NCI-H1092 treated with DMSO at 0.1 percent for 48 hours (cell line): ENCODE measurements at regions not wholly inside any gene's neighbourhood (a gene's known extent, or its start where the extent isn't known, plus 50 kb on each side); places are given as distances from the start of the nearest gene placed in this dataset.
"Not testable (repeated sequence)": the region's sequence is repeated elsewhere in the genome, so short reads cannot be mapped to it uniquely, and the experiment has no call there.

Source experiments
- DNase-seq: peaks from one replicate; lab custom pipeline; 2025; lab: John Stamatoyannopoulos, UW

GRCh38 chr20:43837856-43838702 lies 76.6 kb upstream of the TOX2 start:
- no peak for DNase-seq

- no peak for DNase-seq
These were observed 77.9 kb upstream of the TOX2 start for GRCh38 chr20:43836790-43837189.

DNA sequence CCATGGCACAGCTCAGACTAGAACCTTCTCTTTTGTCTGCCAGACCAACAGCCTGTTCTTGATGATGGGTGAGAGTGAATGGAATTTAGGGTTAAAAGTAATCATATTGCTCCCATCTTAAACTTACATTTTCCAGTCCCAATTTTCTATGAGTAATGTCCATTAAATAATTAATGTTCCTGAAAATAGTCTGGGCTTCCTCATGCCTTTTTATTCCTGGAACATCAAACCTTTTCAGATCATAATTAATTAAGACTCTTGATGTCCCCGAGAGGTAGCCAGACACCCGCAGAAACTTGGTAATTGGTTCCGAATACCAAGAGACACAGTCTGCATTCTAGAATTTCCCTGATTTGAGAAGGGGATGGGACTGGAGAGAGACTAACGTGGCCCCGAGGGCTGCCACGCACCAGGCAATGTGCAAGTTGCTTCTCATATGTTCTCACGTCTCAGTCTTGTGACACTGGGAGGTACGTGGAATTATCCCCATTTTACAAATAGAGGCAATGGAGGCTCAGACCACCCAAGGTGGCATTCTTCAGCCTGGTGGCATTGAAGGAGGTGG lies 78.6 kb upstream of the TOX2 start:
- DNase-seq = no peak

- no peak for DNase-seq
These were observed 80.9 kb upstream of the TOX2 start for GRCh38 chr20:43833511-43834395.

DNA sequence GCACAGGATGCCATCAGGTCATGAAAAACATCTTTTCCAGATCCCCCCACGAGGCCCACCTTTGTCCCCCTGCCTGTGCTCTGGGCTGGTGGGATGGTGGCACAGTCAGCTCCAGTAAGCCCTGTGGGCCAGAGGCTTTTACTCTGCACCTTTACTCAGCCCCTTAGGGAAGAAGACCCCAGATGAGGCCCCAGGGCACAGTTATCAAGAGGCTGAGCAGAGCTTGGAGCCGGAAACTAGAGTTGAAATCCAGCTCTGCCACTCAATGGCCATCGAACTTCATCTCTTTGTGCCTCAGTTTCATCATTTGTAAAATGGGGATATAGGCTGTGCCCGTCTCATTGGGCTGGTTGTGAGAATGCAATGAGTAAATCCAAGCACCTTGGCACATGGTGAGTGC lies 81.7 kb upstream of the TOX2 start:
- no peak for DNase-seq

- DNase-seq = no peak
These were observed 82.4 kb upstream of the TOX2 start for GRCh38 chr20:43832096-43832816.

- DNase-seq = no peak
These were observed 83.1 kb upstream of the TOX2 start for GRCh38 chr20:43831481-43832065.

DNA sequence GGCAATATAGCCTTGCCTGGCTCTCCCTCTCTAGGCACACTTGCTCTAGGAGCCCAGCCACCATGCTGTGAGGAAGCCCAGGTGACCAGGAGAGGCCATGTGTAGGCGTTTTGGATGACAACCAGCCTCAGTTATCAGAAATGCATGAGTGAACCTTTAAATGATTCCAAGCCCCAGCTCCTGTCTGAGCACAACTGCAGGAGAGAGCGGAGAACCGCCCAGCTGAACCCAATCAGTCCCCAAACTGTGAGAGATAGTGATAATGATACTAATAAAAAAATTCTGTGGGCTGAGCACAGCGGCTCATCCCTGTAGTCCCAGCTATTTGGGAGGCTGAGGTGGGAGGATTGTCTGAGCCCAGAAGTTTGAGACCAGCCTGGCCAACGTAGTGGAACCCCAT lies 83.8 kb upstream of the TOX2 start:
- no peak for DNase-seq

DNA sequence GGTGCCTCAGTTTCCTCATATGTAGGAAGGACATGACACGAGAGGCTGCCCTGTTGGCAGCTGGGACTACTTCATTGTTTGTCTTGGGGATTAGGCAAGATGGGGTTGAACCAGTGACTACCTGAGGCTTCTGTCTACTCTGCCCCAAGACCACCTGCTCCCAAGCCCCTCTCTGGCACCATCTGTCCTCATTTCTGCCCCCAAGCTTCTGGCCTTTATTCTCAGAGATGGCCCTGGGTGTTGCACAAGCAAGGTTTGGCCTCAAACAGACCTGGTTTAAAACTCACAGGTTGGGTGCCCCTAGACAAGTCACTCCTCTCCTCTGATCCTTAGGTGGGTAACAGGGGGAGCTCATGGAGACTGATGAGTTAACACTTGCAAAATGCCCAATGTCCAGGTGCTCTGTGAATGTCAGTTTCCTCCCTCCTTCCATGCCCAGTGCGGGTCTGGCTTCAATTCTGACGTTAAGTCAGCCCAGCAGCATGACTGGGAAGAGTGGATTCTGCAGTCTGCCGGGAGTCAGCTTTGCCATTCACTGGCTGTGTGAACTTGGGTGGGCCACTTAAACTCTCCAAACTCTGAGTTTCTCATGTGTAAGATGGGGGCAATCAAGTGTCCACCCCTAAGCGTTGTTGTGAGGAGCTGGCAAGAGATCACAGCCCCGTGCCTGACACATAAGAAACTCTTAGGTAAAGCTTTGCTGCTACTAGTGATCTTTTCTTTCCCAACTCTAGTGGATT lies 84.5 kb upstream of the TOX2 start:
- DNase-seq = no peak

- no peak for DNase-seq
These were observed 86.6 kb upstream of the TOX2 start for GRCh38 chr20:43827940-43828562.

GRCh38 chr20:43826943-43827342 lies 87.7 kb upstream of the TOX2 start:
- DNase-seq = not testable (repeated sequence)

DNA sequence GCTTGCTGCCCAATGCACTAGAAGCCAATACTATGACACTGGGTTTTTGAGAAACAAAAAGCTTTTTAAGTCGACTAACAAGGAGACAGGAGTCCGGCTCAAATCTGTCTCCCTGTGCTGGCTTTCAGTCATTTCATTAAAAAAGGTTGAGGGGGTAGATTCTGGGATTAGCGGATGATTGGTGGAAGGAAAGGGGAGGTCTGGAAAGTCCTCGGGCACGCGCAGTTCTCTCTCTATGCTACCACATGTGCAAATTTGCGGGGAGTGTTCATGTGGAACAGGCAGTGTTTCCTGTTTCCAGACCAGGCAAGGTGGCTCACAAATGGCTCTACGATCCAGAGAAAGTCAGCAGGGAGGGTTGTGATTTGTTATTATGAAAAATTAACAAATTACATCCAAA lies 89.1 kb upstream of the TOX2 start:
- DNase-seq = no peak

- DNase-seq = no peak
These were observed 89.6 kb upstream of the TOX2 start for GRCh38 chr20:43825051-43825402.

- DNase-seq = peak; percentile 60
These were observed 90.2 kb upstream of the TOX2 start for GRCh38 chr20:43824309-43825050.

DNA sequence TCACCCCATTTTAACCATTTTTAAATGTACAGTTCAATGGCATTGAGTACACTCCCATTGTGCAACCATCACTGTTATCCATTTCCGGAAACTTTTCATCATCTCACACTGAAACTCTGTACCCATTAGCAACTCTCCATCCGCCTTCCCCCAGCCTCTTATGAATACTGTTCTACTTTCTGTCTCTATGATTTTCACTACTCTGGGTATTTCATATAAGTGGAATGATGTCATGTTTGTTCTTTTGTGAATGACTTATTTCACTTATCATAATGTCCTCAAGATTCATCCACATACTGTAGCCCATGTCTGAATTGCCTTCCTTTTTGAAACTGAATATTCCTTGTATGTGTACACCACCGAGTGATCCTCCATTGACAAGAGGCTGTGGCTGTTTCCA lies 92.9 kb upstream of the TOX2 start:
- DNase-seq = no peak

GRCh38 chr20:43820731-43821330 lies 93.8 kb upstream of the TOX2 start:
- DNase-seq = no peak

GRCh38 chr20:43812216-43812615 lies 85.4 kb upstream of the GTSF1L start:
- DNase-seq = no peak

DNA sequence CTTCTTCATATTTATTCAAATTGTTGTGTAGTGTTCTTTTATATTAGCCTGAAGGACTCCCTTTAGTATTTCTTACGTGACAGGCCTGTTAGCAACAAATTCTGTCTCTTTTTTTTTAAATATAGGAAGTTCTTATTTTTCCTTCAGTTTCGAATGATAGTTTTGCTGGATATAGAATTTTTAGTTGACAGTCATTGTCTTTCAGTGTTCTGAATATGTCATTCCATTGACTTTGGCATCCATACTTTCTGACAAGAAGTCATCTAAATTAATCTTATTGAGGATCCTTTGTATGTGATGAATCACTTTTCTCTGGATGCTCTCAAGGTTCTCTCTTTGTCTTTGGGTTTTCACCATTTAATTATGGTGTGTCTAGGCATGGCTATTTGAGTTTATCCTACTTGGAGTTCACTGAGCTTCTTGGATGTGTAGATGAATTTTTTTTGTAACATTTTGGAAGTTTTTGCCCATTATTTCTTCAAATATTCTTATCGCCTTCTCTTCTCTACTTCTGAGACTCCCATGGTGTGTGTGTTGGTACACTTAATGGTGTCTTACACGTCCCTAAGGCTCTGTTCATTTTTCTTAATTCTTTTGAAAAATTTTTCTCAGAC lies 82.5 kb upstream of the GTSF1L start:
- DNase-seq = no peak

- no peak for DNase-seq
These were observed 78.0 kb upstream of the GTSF1L start for GRCh38 chr20:43804781-43805180.
